ENCODE measurements at regions not wholly inside any gene's neighbourhood (a gene's known extent, or its start where the extent isn't known, plus 50 kb on each side); places are given as distances from the start of the nearest gene placed in this dataset.

DNA sequence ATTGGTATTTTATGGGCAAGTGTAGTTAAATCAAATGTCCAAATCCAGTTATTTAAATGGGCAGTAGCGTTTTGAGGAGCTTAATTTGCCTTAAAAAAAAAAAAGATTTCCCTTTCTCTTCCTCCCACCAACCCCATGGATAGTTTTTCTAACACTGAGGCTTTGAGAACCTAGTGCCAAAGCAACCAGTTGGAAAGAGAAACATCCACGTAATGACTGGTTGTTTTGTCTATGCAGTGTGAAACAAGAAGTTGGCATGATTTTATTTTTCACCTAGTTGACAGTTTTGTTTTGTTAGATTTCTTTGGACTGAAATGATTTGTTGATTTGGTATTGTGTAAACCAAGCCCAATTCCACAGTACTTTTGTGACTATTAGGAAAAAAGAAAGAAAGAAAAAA, 170.0 kb downstream of the SOX2 start:
- TF ChIP-seq EZH2 (IDR thresholded peaks at IDR 0.05) (no peak), POLR2AphosphoS5 (IDR thresholded peaks at IDR 0.05; ENCODE audit: borderline replicate concordance, low read depth, low read length) (no peak)
